ELF-1 (cell line): ENCODE measurements at regions not wholly inside any gene's neighbourhood (a gene's known extent, or its start where the extent isn't known, plus 50 kb on each side); places are given as distances from the start of the nearest gene placed in this dataset.
A peak's percentile ranks its signal among the peaks of the same experiment; 100 is the strongest.

ENCODE experiments used
- DNase-seq: peaks from one replicate; pipeline ENCODE4 v3.0.0-alpha.2; 2016; ENCODE audit warnings: low read depth, low spot score

DNA sequence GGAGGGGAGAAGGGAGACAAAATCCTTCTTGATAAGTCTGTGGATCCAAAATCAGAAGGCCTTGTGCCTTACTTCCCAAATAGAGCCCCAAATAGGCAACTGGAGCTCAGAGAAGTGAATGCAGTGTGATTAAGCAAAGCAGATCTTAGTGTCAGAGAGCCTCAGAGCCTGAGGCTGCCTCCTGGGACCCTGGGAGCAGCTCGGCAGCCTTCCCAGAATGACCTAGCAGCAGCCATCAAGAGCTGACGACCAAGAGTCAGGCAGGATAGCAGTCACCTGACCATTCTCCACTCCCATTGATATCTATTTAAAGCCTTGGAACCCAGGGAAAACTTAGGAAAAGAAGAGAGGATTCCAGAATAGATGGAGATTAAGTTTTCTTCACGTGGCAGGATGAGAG lies 78.0 kb upstream of the SMYD2 start:
- DNase-seq, result no peak

DNA sequence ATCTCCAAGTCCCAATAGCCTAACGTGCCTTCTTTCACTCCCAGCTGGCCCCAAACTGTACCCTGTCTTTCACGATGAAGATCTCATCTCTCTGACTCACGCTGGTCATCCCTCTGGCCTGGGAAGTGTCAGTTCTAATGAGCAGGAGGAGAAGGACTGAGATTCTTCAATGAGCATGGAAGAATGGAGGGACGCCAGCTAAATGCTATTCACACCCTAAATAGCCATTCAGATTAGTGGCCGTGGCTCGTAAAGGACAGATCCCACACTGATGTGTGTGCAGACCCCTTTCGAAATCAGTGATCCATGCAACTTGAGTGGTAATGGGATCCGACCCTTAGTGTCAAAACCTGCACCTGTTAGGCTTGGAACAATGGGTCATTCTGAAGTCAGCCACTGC lies 75.9 kb upstream of the SMYD2 start:
- no peak for DNase-seq

DNA sequence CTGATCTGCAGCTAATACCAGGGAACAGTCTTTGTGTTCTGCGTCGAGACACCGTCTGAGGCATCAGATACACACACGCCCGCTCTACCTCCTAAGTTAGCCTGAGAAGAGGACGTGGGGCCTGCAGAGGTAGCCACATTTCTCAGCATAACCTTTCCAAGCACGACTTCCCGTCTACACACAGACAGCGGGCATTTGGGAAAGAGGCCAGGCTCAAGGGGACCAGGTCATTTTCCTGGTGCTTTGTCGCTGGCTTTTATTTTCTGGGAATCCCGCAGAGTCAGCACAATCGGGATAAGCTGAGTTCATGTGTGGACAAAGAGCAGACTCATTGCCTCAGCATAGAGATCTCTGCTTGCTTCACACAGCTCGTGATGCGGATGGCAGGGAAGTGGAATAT lies 72.5 kb upstream of the SMYD2 start:
- DNase-seq, result no peak

GRCh38 chr1:214209260-214209808 lies 71.6 kb upstream of the SMYD2 start:
- no peak for DNase-seq

- no peak for DNase-seq
Observed at GRCh38 chr1:214213136-214213535, 67.8 kb upstream of the SMYD2 start.

DNA sequence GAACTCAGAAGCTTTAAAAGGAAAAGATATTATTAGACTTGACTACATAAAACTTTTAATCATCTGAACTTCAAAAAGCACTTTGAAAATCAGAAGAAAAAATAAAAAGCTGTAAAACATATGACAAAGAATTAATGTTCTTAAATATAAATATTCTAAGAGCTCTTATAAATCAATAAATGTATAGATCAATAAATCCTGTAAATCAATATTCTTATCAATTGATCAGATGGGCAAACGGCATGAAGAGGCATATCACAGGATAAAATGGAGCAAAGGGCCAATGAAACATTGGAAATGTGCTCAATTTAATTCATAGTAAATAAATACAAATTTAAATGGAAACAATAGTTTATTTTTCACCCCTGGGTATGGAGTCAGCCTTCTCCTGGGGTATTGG lies 66.1 kb upstream of the SMYD2 start:
- DNase-seq, result no peak

GRCh38 chr1:214215583-214215982 lies 65.4 kb upstream of the SMYD2 start:
- DNase-seq, result no peak

- DNase-seq, result no peak
Observed at GRCh38 chr1:214216021-214216420, 64.9 kb upstream of the SMYD2 start.

- peak; percentile 77 for DNase-seq
Observed at GRCh38 chr1:214216779-214217178, 64.2 kb upstream of the SMYD2 start.

DNA sequence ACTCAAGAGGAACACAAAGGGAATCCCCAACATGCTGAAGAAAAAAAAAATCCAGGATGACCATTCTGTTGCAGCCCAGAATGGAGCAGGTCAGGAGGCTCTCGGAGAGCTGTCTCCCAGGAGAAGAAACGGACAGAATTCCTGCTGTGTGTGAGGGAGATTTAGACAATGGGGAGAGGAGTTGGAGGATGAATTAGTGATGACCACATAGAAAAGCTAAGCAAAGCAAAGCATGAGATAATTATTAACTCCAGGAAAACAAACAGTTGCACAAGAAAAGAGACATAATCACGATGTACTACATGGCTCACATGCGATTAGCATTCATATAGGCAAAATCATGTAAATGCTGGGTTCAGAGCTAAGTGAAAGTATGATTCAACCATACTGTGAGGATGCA lies 61.1 kb upstream of the SMYD2 start:
- DNase-seq, result no peak

GRCh38 chr1:214220891-214221290 lies 60.1 kb upstream of the SMYD2 start:
- DNase-seq, result no peak

GRCh38 chr1:214224611-214225354 lies 56.2 kb upstream of the SMYD2 start:
- peak; percentile 77 for DNase-seq

DNA sequence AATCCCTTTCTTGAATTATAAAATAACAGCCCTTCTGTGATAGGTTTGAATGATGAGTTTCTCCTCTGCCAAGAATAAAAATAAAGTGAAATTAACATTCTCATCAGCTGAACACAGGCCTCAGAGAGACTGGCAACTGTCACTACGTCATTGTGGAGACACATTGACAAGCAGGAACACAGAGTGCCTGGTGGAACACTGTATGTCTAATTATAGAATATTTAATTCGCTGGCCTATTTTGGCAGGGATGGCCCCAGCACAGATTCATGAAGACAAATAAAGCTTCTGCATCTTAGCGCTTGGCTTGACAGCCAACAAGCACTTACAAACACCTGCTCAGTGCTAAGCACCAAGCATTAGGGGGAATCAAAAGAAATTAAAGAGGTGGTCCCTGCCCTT lies 52.0 kb upstream of the SMYD2 start:
- DNase-seq, result no peak

DNA sequence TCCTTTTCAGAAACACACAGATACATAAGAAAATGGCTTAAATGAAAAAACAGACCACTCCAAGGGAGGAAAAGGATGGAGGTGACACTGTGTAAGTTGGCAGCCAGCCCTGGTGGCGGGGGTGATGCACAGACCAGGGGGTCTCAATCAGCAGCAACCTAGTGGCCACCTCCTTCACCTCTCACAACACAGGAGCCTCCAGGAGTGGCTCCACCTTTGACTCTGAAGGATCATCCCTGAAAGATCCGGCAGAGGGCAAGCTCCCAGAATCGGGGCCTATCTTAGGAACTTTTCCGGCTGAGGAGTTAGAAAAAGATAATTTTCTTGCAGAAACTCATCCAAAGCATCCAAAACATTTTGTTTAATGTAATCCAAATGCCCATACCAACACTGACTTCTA lies 51.2 kb upstream of the SMYD2 start:
- DNase-seq, result peak; percentile 27
